ENCODE measurements at regions not wholly inside any gene's neighbourhood (a gene's known extent, or its start where the extent isn't known, plus 50 kb on each side); places are given as distances from the start of the nearest gene placed in this dataset.

DNA sequence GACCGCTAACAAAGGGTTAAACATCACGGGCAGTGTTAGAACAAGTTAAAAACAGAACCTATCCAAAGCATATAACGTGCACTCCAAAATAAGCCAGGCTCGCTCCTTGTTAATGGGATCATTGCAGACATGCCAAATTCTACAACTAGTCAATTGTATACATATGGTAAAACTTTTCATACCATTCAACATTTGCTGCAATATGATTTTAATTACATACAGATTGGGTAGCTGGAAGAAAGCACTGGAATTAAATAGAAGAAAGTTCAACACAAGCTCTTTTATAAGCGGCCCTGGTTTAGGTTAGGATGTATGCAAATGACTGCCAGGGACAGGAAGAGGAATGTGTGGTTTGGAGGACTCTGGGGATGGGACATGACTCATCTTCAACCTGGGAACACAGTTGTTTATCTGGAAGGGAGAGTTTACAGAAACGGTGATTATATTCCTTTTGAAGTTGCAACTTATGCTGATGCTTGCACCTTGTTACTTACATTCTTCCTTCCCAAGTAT, 62.5 kb upstream of the TIAM2 start:
- TF ChIP-seq, protein P1, sequence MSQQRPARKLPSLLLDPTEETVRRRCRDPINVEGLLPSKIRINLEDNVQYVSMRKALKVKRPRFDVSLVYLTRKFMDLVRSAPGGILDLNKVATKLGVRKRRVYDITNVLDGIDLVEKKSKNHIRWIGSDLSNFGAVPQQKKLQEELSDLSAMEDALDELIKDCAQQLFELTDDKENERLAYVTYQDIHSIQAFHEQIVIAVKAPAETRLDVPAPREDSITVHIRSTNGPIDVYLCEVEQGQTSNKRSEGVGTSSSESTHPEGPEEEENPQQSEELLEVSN (IDR thresholded peaks at IDR 0.05; ENCODE audit: borderline replicate concordance, low read depth): no peak
- peak; percentile 6; the same call in 1 of the 2 replicates for TF ChIP-seq FOSL2 (IDR thresholded peaks at IDR 0.05)
- TF ChIP-seq FOSL2 (CRISPR knock-in tag; IDR thresholded peaks at IDR 0.05): peak; percentile 28; the same call in 1 of the 2 replicates
- Histone ChIP-seq H3K4me1 (peaks cover 14% of the 10 kb centered on the region), H3K9me3 (no peaks in the 10 kb centered on the region), H3K4me2 (peak overlapping the region; percentile 49), H3K27ac (no peak overlapping the region; a peak in 1 of 6 replicates), H3K4me3 (no peak overlapping the region)
- DNase-seq (ENCODE audit: low read depth in 1 of 2, low spot score in 1 of 2) (peak; percentile 17 to 36), FAIRE-seq (no peak), ATAC-seq (peak; percentile 45 to 70; a peak in 2 of 6 replicates)
- WGBS (ENCODE audit: missing lambda C conversion rate): 71% methylated on average over 6 of the region's 6 CpGs
- POLR2A ChIA-PET: no interaction called here
- CTCF ChIA-PET: interaction anchor here (0.8 to 2.0 kb wide), 4 partner anchors 10 to 245 kb away, joined by 3 to 7 read pairs (median 4); no protein-coding TSS in a partner anchor

DNA sequence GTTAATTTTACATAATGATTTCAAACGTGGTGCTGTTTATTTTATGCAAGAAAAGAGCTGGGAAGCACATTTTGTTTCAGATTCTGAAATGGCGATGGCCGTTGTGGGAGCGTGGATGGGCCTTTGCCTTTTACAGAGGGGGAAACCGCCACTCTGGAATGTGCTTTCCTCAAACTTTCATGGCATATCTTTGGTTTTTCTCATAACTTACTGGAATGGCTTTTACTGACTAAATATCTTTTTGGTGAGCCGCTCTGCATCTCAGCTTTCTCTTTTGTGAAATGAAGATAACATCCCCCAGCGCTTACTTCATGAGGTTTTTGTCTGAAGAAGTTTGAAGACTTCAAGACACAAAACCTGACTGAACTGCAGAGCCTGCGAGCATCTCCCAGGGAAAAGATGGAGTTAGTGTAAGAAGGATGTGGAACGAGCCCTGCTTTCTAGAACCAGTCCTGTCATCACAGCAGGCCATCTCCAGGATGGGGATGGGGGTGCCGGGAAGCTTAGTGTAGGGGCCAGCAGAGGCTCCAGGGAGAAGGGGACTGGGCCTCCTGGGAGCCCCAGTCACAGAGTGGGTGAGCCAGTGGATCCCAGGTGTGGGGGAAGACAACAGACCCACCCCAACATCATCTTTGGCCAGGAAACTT, 61.8 kb upstream of the TIAM2 start:
- POLR2A ChIA-PET: no interaction called here
- 88% methylated on average over 10 of the region's 10 CpGs for WGBS (ENCODE audit: missing lambda C conversion rate)
- no peak for ATAC-seq

DNA sequence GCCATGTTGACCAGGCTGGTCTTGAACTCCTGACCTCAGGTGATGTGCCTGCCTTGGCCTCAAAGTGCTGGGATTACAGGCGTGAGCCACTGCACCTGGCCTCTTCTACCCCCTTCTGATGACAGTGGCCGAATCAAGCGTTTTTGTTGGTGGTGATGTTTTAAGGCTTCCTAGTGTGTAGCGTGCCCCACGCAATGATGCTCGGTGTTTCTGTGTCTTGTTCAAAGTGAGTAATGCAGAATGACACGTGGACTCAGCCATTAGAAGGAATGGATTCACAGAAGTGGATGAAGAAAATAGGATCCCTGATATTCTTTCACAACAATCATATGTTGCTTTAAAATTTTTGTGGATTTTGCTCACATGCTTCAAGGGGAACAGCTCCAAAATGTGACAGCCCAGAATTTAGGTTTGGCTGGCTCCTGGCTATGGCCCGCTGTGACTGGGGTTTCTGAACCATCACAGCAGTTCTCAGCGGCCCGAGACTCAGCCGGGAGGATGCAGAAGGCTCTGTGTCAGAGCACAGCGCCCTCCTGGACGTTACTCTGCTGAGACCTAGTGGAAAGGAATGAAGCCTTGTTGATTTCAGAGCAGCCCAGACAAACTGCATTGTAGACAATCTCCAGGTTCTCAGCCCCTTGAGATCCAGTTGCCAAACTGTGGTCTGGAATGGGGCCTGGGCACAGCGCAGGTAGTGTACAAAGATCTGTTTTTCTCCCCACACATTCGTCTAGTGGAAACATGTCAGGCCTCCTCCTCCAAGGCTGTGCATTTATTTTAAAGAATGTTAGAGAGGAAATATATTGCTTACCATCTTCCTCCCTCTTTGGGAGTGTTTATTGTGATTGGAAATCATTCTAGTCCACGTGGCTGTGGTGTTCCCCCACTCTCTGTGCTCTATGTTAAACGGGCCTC, 57.6 kb upstream of the TIAM2 start:
- Histone ChIP-seq H3K4me1 (peaks cover 7% of the 10 kb centered on the region), H3K27ac (no peak overlapping the region), H3K9me3 (no peaks in the 10 kb centered on the region), H3K4me3 (no peak overlapping the region), H3K4me2 (no peak overlapping the region)
- ATAC-seq (peak in 1 of 2 experiments; percentile 19; a peak in 1 of 6 replicates), DNase-seq (ENCODE audit: low read depth in 1 of 2, low spot score in 1 of 2) (no peak), FAIRE-seq (no peak)
- TF ChIP-seq CHD4 (IDR thresholded peaks at IDR 0.05; ENCODE audit: borderline replicate concordance): no peak
- TF ChIP-seq, protein P2, sequence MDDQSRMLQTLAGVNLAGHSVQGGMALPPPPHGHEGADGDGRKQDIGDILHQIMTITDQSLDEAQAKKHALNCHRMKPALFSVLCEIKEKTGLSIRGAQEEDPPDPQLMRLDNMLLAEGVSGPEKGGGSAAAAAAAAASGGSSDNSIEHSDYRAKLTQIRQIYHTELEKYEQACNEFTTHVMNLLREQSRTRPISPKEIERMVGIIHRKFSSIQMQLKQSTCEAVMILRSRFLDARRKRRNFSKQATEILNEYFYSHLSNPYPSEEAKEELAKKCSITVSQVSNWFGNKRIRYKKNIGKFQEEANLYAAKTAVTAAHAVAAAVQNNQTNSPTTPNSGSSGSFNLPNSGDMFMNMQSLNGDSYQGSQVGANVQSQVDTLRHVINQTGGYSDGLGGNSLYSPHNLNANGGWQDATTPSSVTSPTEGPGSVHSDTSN (IDR thresholded peaks at IDR 0.05): no peak
- TF ChIP-seq, protein P3, sequence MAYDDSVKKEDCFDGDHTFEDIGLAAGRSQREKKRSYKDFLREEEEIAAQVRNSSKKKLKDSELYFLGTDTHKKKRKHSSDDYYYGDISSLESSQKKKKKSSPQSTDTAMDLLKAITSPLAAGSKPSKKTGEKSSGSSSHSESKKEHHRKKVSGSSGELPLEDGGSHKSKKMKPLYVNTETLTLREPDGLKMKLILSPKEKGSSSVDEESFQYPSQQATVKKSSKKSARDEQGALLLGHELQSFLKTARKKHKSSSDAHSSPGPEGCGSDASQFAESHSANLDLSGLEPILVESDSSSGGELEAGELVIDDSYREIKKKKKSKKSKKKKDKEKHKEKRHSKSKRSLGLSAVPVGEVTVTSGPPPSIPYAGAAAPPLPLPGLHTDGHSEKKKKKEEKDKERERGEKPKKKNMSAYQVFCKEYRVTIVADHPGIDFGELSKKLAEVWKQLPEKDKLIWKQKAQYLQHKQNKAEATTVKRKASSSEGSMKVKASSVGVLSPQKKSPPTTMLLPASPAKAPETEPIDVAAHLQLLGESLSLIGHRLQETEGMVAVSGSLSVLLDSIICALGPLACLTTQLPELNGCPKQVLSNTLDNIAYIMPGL (CRISPR knock-in tag; IDR thresholded peaks at IDR 0.05; ENCODE audit: borderline replicate concordance): no peak
- TF ChIP-seq, protein P4, sequence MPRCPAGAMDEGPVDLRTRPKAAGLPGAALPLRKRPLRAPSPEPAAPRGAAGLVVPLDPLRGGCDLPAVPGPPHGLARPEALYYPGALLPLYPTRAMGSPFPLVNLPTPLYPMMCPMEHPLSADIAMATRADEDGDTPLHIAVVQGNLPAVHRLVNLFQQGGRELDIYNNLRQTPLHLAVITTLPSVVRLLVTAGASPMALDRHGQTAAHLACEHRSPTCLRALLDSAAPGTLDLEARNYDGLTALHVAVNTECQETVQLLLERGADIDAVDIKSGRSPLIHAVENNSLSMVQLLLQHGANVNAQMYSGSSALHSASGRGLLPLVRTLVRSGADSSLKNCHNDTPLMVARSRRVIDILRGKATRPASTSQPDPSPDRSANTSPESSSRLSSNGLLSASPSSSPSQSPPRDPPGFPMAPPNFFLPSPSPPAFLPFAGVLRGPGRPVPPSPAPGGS (IDR thresholded peaks at IDR 0.05): no peak
- no peak for TF ChIP-seq CBX8 (IDR thresholded peaks at IDR 0.05)
- TF ChIP-seq HOXA7 (CRISPR knock-in tag; IDR thresholded peaks at IDR 0.05): no peak
- TF ChIP-seq KDM5A (IDR thresholded peaks at IDR 0.05): no peak
- no peak for TF ChIP-seq EHMT2 (IDR thresholded peaks at IDR 0.05; ENCODE audit: low read depth)
- TF ChIP-seq, protein P5, sequence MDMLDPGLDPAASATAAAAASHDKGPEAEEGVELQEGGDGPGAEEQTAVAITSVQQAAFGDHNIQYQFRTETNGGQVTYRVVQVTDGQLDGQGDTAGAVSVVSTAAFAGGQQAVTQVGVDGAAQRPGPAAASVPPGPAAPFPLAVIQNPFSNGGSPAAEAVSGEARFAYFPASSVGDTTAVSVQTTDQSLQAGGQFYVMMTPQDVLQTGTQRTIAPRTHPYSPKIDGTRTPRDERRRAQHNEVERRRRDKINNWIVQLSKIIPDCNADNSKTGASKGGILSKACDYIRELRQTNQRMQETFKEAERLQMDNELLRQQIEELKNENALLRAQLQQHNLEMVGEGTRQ (IDR thresholded peaks at IDR 0.05): no peak
- POLR2A ChIA-PET: no interaction called here
- CTCF ChIA-PET: interaction anchor here (1.0 kb wide), 1 partner anchor 10 kb away, joined by 5 read pairs; no protein-coding TSS in a partner anchor
- WGBS (ENCODE audit: missing lambda C conversion rate): 70% methylated on average over 17 of the region's 17 CpGs

More for the DNA sequence above, 61.8 kb upstream of the TIAM2 start:
- Histone ChIP-seq H3K4me3 (no peak overlapping the region), H3K9me3 (no peaks in the 10 kb centered on the region), H3K4me2 (peak overlapping the region; percentile 49), H3K27ac (no peak overlapping the region), H3K4me1 (peaks cover 14% of the 10 kb centered on the region)
- TF ChIP-seq NPAS2 (CRISPR knock-in tag; IDR thresholded peaks at IDR 0.05; ENCODE audit: borderline replicate concordance): no peak
- TF ChIP-seq MAFK (IDR thresholded peaks at IDR 0.05; ENCODE audit: partially characterized antibody): no peak
- TF ChIP-seq SMC3 (IDR thresholded peaks at IDR 0.05): no peak
- no peak for TF ChIP-seq PHF8 (IDR thresholded peaks at IDR 0.05; ENCODE audit: borderline replicate concordance, low read depth)
- TF ChIP-seq TP53 (CRISPR knock-in tag; IDR thresholded peaks at IDR 0.05): no peak
- TF ChIP-seq, protein P6, sequence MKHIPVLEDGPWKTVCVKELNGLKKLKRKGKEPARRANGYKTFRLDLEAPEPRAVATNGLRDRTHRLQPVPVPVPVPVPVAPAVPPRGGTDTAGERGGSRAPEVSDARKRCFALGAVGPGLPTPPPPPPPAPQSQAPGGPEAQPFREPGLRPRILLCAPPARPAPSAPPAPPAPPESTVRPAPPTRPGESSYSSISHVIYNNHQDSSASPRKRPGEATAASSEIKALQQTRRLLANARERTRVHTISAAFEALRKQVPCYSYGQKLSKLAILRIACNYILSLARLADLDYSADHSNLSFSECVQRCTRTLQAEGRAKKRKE (CRISPR knock-in tag; IDR thresholded peaks at IDR 0.05; ENCODE audit: low read depth): no peak
- no peak for TF ChIP-seq NFE2L2 (conservative IDR thresholded peaks at IDR 0.05; ENCODE audit: low read length)
- TF ChIP-seq HDAC2 (IDR thresholded peaks at IDR 0.05): no peak
- TF ChIP-seq, protein P3 (CRISPR knock-in tag; IDR thresholded peaks at IDR 0.05; ENCODE audit: borderline replicate concordance): no peak
- no peak for TF ChIP-seq FOSL2 (IDR thresholded peaks at IDR 0.05)
- no peak for TF ChIP-seq FOSL2 (CRISPR knock-in tag; IDR thresholded peaks at IDR 0.05)
- no peak for TF ChIP-seq SREBF2 (IDR thresholded peaks at IDR 0.05)
- no peak for TF ChIP-seq POLR2AphosphoS2 (conservative IDR thresholded peaks at IDR 0.05; ENCODE audit: low read length)
- no peak for TF ChIP-seq ZC3H11A (IDR thresholded peaks at IDR 0.05)
- no peak for TF ChIP-seq POLR2A (IDR thresholded peaks at IDR 0.05; ENCODE audit: low read length)
- no peak for TF ChIP-seq EHMT2 (IDR thresholded peaks at IDR 0.05; ENCODE audit: low read depth)
- no peak for TF ChIP-seq MAZ (IDR thresholded peaks at IDR 0.05; ENCODE audit: borderline replicate concordance, low read depth, low read length)
- no peak for TF ChIP-seq CHD2 (IDR thresholded peaks at IDR 0.05; ENCODE audit: low read length, partially characterized antibody)
- no peak for TF ChIP-seq FOSB (CRISPR knock-in tag; IDR thresholded peaks at IDR 0.05)
- TF ChIP-seq HEYL (CRISPR knock-in tag; IDR thresholded peaks at IDR 0.05): no peak
- no peak for TF ChIP-seq RCOR1 (IDR thresholded peaks at IDR 0.05; ENCODE audit: low read depth, low read length)
- DNase-seq (ENCODE audit: low read depth in 1 of 2, low spot score in 1 of 2) (no peak), FAIRE-seq (no peak)
- CTCF ChIA-PET: interaction anchor here (0.7 to 2.0 kb wide), 3 partner anchors 65 to 1909 kb away, joined by 3 to 7 read pairs (median 4); no protein-coding TSS in a partner anchor
